DND-41 (cell line): ENCODE measurements at regions not wholly inside any gene's neighbourhood (a gene's known extent, or its start where the extent isn't known, plus 50 kb on each side); places are given as distances from the start of the nearest gene placed in this dataset.
A peak's percentile ranks its signal among the peaks of the same experiment; 100 is the strongest.

Experiments
- ATAC-seq: fragments of 200-7000 bp; cut with Tn5 transposase; 3 replicates; pipeline ENCODE4 v1.9.1; 2021; ENCODE audit warnings: low read depth; ENCODE audit not compliant: insufficient read depth
- DNase-seq: peaks from one replicate; pipeline ENCODE4 v3.0.0-alpha.2; 2020
- H2AFZ ChIP-seq: 2 replicates; pipeline ENCODE4 v1.6.0; 2012; ENCODE audit warnings: low read depth, low read length
- H3K27ac ChIP-seq: 2 replicates; pipeline ENCODE4 v1.5.1; 2012; ENCODE audit warnings: low read length, inconsistent platforms
- H3K27me3 ChIP-seq: fragments of 200-600 bp; sonication (generic); 2 replicates; pipeline ENCODE4 v1.6.0; 2012; ENCODE audit warnings: low read length, mild to moderate bottlenecking, inconsistent platforms; ENCODE audit not compliant: insufficient read depth, poor library complexity
- H3K36me3 ChIP-seq: 2 replicates; pipeline ENCODE4 v1.5.1; 2012; ENCODE audit warnings: low read length, inconsistent platforms; ENCODE audit not compliant: insufficient read depth
- H3K4me1 ChIP-seq: 2 replicates; pipeline ENCODE4 v1.5.1; 2012; ENCODE audit warnings: mild to moderate bottlenecking, low read length; ENCODE audit not compliant: insufficient read depth
- H3K4me2 ChIP-seq: 2 replicates; pipeline ENCODE4 v1.6.0; 2012; ENCODE audit warnings: mild to moderate bottlenecking, moderate library complexity, low read length, inconsistent platforms; ENCODE audit not compliant: insufficient read depth
- H3K4me3 ChIP-seq, 2 experiments: fragments of 200-600 bp in 1 of 2; shearing (Covaris generic) in 1 of 2; 2 replicates each; pipeline ENCODE4 v1.5.1; 2012 to 2016; ENCODE audit warnings: inconsistent platforms in 2 of 2, low read length in 2 of 2, mild to moderate bottlenecking in 2 of 2, low read depth in 1 of 2, moderate library complexity in 1 of 2
- H3K79me2 ChIP-seq: 2 replicates; pipeline ENCODE4 v1.6.0; 2012; ENCODE audit warnings: low read length, inconsistent platforms; ENCODE audit not compliant: insufficient read depth
- H3K9ac ChIP-seq: 2 replicates; pipeline ENCODE4 v1.6.0; 2012; ENCODE audit warnings: low read depth, mild to moderate bottlenecking, inconsistent platforms, low read length, moderate library complexity
- H3K9me3 ChIP-seq: 2 replicates; pipeline ENCODE4 v1.5.1; 2012; ENCODE audit warnings: low read length, moderate library complexity, mild to moderate bottlenecking, inconsistent platforms; ENCODE audit not compliant: insufficient read depth, severe bottlenecking
- H4K20me1 ChIP-seq: 2 replicates; pipeline ENCODE4 v1.6.0; 2012; ENCODE audit warnings: low read length; ENCODE audit not compliant: insufficient read depth
- CTCF ChIP-seq: IDR thresholded peaks from 2 replicates; pipeline ENCODE4 v1.5.1; 2012; ENCODE audit warnings: borderline replicate concordance, low read length, moderate library complexity, mild to moderate bottlenecking; ENCODE audit not compliant: poor library complexity, severe bottlenecking; ENCODE audit errors: extremely low read depth
- EZH2 ChIP-seq: IDR thresholded peaks from 3 replicates; pipeline ENCODE4 v1.6.1; 2012; ENCODE audit warnings: borderline replicate concordance, low read depth, mild to moderate bottlenecking, moderate library complexity, low read length, inconsistent platforms; ENCODE audit not compliant: severe bottlenecking

DNA sequence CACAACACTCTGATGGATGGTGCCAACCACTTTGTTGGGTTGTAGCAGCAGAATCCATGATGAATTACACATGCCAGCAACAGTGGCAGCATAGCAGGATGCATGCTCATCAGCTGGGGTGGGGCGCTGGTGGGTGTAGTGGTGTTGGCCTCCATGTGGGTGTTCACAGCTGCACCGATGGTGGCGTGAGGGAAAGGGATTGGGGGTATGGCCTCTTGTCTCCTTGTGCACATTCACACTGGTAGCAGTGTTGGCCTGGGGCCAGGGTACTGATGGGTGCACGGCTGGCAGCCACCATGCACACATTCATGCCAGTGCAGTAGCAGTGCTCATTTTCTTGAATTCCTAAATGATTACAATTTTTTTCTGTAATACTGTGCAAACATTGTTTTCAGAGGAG lies 2748.8 kb upstream of the PCDH20 start:
- H3K9ac ChIP-seq = no peak overlapping the region
- no peak for TF ChIP-seq EZH2
- H3K4me3 ChIP-seq = no peak overlapping the region
- no peaks in the 10 kb centered on the region for H3K79me2 ChIP-seq
- peaks cover 3% of the 10 kb centered on the region for H3K9me3 ChIP-seq
- H3K4me2 ChIP-seq = no peak overlapping the region
- H3K4me1 ChIP-seq = no peaks in the 10 kb centered on the region
- H3K36me3 ChIP-seq = no peaks in the 10 kb centered on the region
- ATAC-seq (no peak), DNase-seq (no peak)
- no peak overlapping the region for H3K27ac ChIP-seq
- no peaks in the 10 kb centered on the region for H4K20me1 ChIP-seq
- H2AFZ ChIP-seq = no peak overlapping the region
- H3K27me3 ChIP-seq = no peaks in the 10 kb centered on the region

DNA sequence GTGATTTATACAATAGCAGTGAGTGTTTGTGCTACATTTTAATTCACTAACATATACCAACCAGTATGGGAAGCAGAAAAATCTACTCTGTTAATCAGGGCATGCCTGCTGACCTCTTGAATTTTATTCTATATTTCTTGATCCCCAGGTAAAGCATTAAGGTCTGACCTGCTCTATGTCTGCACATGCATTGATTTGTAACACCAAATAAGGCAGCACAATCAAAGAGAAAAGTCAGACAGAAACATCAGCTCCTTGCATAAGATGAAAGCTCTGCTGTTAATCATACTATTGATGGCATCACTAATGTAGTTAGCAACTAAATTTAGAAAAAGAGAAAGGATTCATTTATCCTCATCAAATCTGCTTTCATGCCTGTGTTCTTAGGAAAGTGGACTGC lies 2744.8 kb upstream of the PCDH20 start:
- H3K4me3 ChIP-seq = no peak overlapping the region
- TF ChIP-seq EZH2 = no peak
- no peak for TF ChIP-seq CTCF
- peaks cover 3% of the 10 kb centered on the region for H3K9me3 ChIP-seq
- H4K20me1 ChIP-seq = no peaks in the 10 kb centered on the region
- H3K4me2 ChIP-seq = no peak overlapping the region
- no peak overlapping the region for H3K27ac ChIP-seq
- no peak overlapping the region for H3K9ac ChIP-seq
- no peaks in the 10 kb centered on the region for H3K4me1 ChIP-seq
- no peaks in the 10 kb centered on the region for H3K27me3 ChIP-seq
- H2AFZ ChIP-seq = no peak overlapping the region
- no peaks in the 10 kb centered on the region for H3K79me2 ChIP-seq
- no peak for ATAC-seq
- DNase-seq = no peak
- no peaks in the 10 kb centered on the region for H3K36me3 ChIP-seq

DNA sequence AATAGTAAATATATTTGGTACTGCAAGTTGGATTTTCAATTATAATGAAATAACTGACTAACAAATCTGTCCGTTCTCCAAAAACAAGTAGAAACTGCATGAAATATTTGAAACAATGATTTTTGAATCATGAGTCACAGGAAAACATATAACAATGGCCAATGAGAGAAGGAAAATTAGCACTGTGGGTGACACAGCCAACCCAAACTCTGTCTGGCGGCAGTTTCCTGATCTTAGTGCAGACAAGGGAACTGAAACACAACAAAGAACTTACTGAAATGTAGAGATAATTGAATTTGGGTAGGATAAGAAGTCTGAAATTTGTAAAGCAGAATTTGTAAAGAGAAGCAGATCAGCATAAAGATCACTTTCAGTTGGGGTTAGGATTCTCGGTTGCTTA lies 2743.3 kb upstream of the PCDH20 start:
- no peak overlapping the region for H2AFZ ChIP-seq

GRCh38 chr13:64154514-64154913 lies 2738.9 kb upstream of the PCDH20 start:
- Histone ChIP-seq H3K4me3 (no peak overlapping the region), H3K36me3 (no peaks in the 10 kb centered on the region), H3K4me2 (no peak overlapping the region), H3K27ac (no peak overlapping the region), H3K4me1 (no peaks in the 10 kb centered on the region), H2AFZ (no peak overlapping the region), H3K79me2 (no peaks in the 10 kb centered on the region), H3K9me3 (no peaks in the 10 kb centered on the region), H3K9ac (no peak overlapping the region), H4K20me1 (no peaks in the 10 kb centered on the region), H3K27me3 (no peaks in the 10 kb centered on the region)
- TF ChIP-seq EZH2 (no peak), CTCF (peak; percentile 26)
- ATAC-seq (no peak), DNase-seq (no peak)

More for the DNA sequence above, 2743.3 kb upstream of the PCDH20 start:
- Histone ChIP-seq H3K27me3 (no peaks in the 10 kb centered on the region), H3K4me1 (no peaks in the 10 kb centered on the region), H3K27ac (no peak overlapping the region), H4K20me1 (no peaks in the 10 kb centered on the region), H3K9me3 (no peaks in the 10 kb centered on the region), H3K36me3 (no peaks in the 10 kb centered on the region), H3K79me2 (no peaks in the 10 kb centered on the region), H3K4me2 (no peak overlapping the region), H3K9ac (no peak overlapping the region), H3K4me3 (no peak overlapping the region)
- no peak for ATAC-seq
- TF ChIP-seq EZH2 (no peak), CTCF (no peak)
- DNase-seq = no peak
